ENCODE measurements at regions not wholly inside any gene's neighbourhood (a gene's known extent, or its start where the extent isn't known, plus 50 kb on each side); places are given as distances from the start of the nearest gene placed in this dataset.
A peak's percentile ranks its signal among the peaks of the same experiment; 100 is the strongest.

DNA sequence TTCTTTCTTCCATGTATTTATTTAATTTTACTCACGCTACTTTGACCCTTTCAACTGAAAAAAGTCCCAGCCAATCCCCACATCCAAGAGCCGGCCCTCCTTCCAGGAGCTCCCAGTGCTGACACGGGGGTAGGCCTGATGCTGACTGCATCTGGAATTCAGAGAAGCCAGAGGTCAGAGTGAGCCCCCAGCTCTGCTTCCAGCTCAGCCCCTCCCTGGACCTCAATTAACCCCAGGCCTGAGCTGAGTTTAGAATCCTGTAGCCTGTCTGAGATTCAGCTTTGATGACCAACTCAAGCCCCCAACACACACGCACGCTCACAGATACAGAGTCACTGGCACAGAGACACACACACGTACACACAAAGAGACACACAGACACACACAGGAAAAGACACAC is 247.9 kb downstream of the NPHP4 start:
- POLR2A ChIA-PET: no interaction called here
- Mint-ChIP-seq H3K36me3 (no peaks in the 10 kb centered on the region), H3K9me3 (no peaks in the 10 kb centered on the region), H3K4me1 (peaks cover 5 to 23% (median 13%) of the 10 kb centered on the region in 4 donors), H3K27me3 (peaks cover 6 to 40% (median 25%) of the 10 kb centered on the region in 5 donors), H3K4me3 (no peak overlapping the region), H3K27ac (no peak overlapping the region)
- no peak for DNase-seq
- no peak for ATAC-seq

DNA sequence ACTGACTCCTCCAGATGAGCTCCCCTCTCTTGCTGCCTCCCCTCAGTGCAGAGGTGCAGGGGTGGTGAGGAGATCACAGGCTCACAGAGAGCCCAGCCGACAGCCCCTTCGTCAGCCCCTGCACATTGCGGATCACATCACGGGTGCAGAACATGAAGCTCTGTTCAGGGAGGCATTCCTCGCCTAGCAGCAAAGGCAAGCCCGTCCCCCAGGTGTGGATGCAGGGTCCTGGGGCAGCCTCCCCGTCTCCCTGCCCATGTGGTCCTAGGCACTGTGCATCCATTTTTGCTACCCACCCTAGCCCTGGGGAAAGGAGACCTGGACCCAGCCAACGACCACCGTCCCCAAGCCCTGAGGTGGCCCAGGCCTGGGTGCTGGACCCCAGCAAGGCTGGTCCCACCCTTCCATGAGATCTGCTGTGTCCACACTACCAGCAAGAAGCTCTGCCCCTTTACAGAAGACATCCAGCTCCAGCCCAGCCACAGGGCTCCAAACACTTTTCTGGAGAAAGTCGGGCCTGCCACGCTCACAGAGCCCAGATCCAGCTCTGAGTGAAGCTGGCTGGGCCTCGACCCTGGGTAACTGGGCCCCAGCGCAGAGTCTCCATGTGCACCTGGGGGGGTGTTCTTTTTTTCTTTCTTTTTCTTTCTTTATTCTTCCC is 248.7 kb downstream of the NPHP4 start:
- POLR2A ChIA-PET: no interaction called here
- H3K4me3 Mint-ChIP-seq: no peak overlapping the region
- H3K27me3 Mint-ChIP-seq: peaks cover 6 to 40% (median 20%) of the 10 kb centered on the region in 5 donors
- no peaks in the 10 kb centered on the region for H3K9me3 Mint-ChIP-seq
- ATAC-seq: no peak
- DNase-seq: peak in 1 of 10 donors; percentile 55
- H3K36me3 Mint-ChIP-seq: no peaks in the 10 kb centered on the region
- peaks cover 3 to 24% (median 15%) of the 10 kb centered on the region in 4 donors for H3K4me1 Mint-ChIP-seq
- H3K27ac Mint-ChIP-seq: peak overlapping the region in 1 of 10 donors; percentile 9

DNA sequence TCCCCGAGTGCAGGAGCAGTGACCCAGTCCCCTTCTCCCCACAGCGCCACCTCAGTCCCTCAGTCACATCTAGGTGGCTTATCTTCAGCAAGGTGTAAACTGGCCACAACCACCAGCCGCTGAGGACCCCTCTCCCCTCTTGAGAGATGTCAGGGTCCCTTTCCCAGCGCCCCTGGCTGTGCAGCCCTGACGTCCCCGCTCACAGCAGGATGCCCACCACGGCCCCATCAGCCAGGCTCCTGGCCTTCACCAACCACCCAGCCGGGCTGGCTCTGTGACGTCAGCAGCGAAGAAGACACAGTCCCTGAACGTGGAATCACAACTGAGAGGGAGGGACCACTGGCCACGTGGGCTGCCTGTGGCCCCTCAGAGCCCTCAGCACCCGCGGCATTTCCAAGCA is 249.4 kb downstream of the NPHP4 start:
- no peaks in the 10 kb centered on the region for H3K9me3 Mint-ChIP-seq
- no peak overlapping the region for H3K4me3 Mint-ChIP-seq
- POLR2A ChIA-PET: no interaction called here
- ATAC-seq (no peak), DNase-seq (no peak)
- peaks cover 6 to 35% (median 20%) of the 10 kb centered on the region in 5 donors for H3K27me3 Mint-ChIP-seq
- H3K27ac Mint-ChIP-seq: peak overlapping the region in 1 of 10 donors; percentile 60
- H3K36me3 Mint-ChIP-seq: no peaks in the 10 kb centered on the region
- peaks cover 3 to 24% (median 15%) of the 10 kb centered on the region in 4 donors for H3K4me1 Mint-ChIP-seq

DNA sequence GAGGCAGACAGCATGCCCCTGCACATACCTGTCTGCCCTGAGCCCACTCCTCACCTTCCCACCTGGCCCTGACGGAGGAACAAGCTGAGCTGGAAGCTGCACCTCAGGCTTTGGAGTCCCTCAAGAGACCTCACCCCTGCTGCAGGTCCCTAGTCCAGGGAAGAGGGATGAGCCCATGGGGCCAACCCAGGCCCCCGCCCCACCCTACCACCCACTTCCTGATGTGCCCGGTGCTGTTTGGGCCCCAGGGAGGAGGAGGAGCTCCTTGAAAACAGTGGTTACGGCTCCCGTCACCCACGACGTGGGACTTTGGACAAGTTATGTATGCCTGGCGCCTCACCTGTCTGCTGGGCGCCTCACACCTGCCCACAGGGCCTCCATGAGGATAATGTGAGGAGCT is 250.2 kb downstream of the NPHP4 start:
- peaks cover 6 to 32% (median 20%) of the 10 kb centered on the region in 5 donors for H3K27me3 Mint-ChIP-seq
- H3K27ac Mint-ChIP-seq: no peak overlapping the region
- no peak overlapping the region for H3K4me3 Mint-ChIP-seq
- H3K9me3 Mint-ChIP-seq: no peaks in the 10 kb centered on the region
- DNase-seq: no peak
- no peak for ATAC-seq
- POLR2A ChIA-PET: no interaction called here
- peaks cover 3 to 24% (median 15%) of the 10 kb centered on the region in 4 donors for H3K4me1 Mint-ChIP-seq
- H3K36me3 Mint-ChIP-seq: no peaks in the 10 kb centered on the region

DNA sequence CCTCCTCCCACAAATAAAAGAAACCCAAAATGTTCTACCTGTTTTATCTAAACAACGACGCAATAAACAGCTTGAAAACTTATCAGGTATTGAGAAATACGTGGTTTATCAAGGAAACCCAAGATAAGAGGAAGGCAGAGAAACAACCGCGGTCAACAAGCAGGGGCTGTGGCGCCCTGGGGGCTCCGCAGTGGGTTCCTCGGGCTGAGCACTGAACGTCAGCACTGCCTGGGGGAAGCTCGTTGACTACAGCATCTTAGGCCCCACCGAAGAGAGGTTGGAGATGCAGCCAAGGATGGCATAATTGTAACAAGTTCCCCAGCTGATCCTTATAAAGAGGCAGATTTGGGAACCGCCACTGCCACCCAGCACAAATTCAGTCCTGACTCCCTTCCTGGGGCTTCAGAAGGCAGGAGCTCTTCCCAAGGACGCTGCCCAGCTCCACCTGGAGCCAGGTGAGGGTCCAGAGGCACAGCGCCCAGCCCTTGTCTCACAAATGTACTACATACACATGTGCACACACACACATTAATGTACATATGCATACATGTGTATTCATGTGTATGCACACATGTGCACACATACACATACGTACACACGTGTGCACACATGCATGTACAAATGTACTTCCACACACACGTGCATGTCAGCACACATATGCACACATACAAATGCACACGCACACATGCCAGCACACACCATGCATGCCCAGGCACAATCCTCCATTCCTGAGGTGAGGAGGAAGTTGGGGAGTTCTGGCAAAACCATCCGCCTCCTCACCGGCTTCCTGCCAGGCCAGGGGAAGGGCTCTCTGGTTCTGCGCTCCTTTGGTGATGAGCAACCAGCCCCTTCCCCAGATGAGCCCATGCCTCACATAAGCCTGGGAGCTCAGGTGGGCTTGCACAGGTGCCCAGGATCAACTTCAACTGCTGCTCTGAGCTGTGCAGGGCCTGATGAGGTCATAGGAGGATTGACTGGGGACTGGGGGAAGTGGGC is 251.1 kb downstream of the NPHP4 start:
- peaks cover 0 to 3% (median 0%) of the 10 kb centered on the region in 9 donors for H3K9me3 Mint-ChIP-seq
- peaks cover 9 to 27% (median 22%) of the 10 kb centered on the region in 5 donors for H3K27me3 Mint-ChIP-seq
- POLR2A ChIA-PET: no interaction called here
- DNase-seq: no peak
- no peak overlapping the region for H3K4me3 Mint-ChIP-seq
- no peak for ATAC-seq
- peaks cover 0 to 4% (median 0%) of the 10 kb centered on the region in 3 donors for H3K36me3 Mint-ChIP-seq
- H3K27ac Mint-ChIP-seq: no peak overlapping the region
- peaks cover 3 to 24% (median 15%) of the 10 kb centered on the region in 4 donors for H3K4me1 Mint-ChIP-seq

DNA sequence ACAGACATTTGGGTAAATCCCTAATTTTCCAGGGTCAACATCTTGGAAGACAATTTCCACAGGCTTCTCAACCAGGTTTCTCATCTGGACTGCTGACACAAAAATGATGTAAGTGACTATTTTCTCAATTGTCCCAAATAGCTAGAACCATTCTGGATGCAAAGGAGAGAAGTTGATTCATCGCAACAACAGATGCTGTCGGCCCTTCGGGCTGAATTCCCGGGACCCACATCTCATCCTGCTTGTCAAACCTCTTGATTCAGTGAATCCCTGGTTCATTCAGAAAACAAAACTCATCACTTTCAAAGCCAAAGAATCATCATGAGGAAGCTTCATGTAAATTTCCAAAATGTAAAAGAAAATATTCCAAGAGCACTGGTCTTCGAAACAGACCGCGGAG is 251.8 kb downstream of the NPHP4 start:
- H3K4me1 Mint-ChIP-seq: peaks cover 3 to 18% (median 13%) of the 10 kb centered on the region in 4 donors
- no peak overlapping the region for H3K27ac Mint-ChIP-seq
- H3K36me3 Mint-ChIP-seq: peaks cover 0 to 7% (median 0%) of the 10 kb centered on the region in 3 donors
- H3K4me3 Mint-ChIP-seq: no peak overlapping the region
- no peak for DNase-seq
- peaks cover 9 to 29% (median 22%) of the 10 kb centered on the region in 5 donors for H3K27me3 Mint-ChIP-seq
- peaks cover 0 to 5% (median 0%) of the 10 kb centered on the region in 9 donors for H3K9me3 Mint-ChIP-seq
- ATAC-seq: no peak
- POLR2A ChIA-PET: no interaction called here

DNA sequence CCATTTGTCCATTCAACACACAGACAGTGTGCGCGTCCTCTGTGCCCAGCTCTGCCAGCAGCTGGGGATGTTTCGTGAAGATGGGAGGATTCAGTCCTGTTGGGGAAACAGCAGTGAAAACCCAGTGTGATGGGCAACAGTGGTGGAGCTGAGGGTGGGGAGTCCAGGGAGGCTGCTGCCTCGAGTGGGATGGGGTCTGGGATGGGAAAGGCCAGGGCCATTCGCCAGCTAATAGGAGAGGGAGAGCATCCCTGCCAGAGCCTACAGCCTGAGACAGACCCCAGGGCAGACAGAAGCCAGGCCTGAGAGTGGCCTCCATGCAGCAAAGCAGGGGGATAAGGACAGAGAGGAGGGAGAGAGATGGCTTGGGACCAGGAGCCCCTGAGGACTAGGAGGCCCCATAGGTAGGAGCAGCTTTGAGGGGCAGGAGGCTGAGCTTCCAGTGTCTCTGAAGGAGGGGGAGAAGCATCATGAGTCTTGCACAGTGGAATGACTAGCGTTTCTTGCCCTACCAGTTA is 252.6 kb downstream of the NPHP4 start:
- DNase-seq (no peak), ATAC-seq (no peak)
- Mint-ChIP-seq H3K36me3 (peaks cover 0 to 7% (median 0%) of the 10 kb centered on the region in 3 donors), H3K4me3 (peak overlapping the region in 2 of 10 donors; percentile 16 to 36), H3K4me1 (peaks cover 2 to 15% (median 10%) of the 10 kb centered on the region in 4 donors), H3K9me3 (peaks cover 0 to 5% (median 0%) of the 10 kb centered on the region in 9 donors), H3K27ac (peak overlapping the region in 1 of 10 donors; percentile 33), H3K27me3 (peaks cover 7 to 27% (median 14%) of the 10 kb centered on the region in 5 donors)
- POLR2A ChIA-PET: interaction anchor here (0.6 kb wide), 1 partner anchor 375 kb away, joined by 3 read pairs; no protein-coding TSS in a partner anchor

DNA sequence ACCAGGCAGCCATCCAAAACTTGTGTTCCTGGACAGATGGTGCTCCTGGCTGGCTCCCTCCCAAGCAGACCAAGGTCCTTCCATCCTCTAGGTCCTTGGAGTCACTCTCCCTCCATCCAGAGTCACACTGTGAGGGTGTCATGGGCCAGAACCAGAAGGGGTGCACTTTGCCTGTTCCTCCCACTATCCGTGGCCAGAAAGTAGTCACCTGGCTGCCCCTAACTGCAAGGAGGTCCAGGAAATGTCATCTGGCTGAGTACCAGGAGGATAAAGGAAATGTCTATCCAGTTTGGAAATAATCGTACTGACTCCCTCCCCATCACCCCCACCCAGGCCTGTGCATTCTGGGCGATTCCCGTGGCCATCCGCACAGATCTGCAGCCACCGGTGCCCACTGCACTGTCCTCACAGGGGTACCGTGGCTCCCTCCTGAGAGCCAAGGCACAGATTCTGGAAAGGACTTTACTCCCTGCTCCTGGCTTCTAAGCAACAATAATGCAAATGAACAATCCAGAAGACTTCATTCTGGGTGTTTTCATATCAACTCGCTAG is 253.2 kb downstream of the NPHP4 start:
- POLR2A ChIA-PET: interaction anchor here (0.6 kb wide), 1 partner anchor 374 kb away, joined by 3 read pairs; no protein-coding TSS in a partner anchor
- Mint-ChIP-seq H3K4me3 (no peak overlapping the region), H3K9me3 (peaks cover 0 to 5% (median 0%) of the 10 kb centered on the region in 9 donors), H3K4me1 (peaks cover 0 to 15% (median 9%) of the 10 kb centered on the region in 4 donors), H3K36me3 (peaks cover 0 to 7% (median 0%) of the 10 kb centered on the region in 3 donors), H3K27me3 (peaks cover 2 to 27% (median 12%) of the 10 kb centered on the region in 5 donors), H3K27ac (no peak overlapping the region)
- no peak for DNase-seq
- ATAC-seq: no peak

DNA sequence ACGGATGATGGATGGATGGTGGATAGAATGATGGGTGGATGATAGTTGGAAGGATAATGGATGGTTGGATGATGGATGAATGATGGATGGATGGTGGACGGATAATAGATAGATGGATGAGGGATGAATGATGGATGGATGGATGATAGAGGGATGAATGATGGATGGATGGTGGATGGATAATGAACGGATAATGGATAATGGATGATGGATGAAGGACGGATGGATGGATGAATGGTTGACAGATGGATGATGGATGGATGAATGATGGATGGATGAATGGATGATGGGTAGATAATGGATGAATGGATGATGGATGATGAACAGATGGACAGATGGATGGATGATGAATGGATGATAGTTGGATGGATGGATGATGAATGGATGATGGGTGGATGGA is 255.1 kb downstream of the NPHP4 start:
- Mint-ChIP-seq H3K4me3 (no peak overlapping the region), H3K27ac (no peak overlapping the region), H3K27me3 (peaks cover 6 to 26% (median 13%) of the 10 kb centered on the region in 5 donors), H3K36me3 (peaks cover 0 to 7% (median 0%) of the 10 kb centered on the region in 3 donors), H3K9me3 (peaks cover 0 to 5% (median 0%) of the 10 kb centered on the region in 9 donors), H3K4me1 (peaks cover 0 to 15% (median 9%) of the 10 kb centered on the region in 4 donors)
- DNase-seq: no peak
- POLR2A ChIA-PET: interaction anchor here (0.7 kb wide), 1 partner anchor 1203 kb away, joined by 3 read pairs; no protein-coding TSS in a partner anchor
- ATAC-seq: no peak

DNA sequence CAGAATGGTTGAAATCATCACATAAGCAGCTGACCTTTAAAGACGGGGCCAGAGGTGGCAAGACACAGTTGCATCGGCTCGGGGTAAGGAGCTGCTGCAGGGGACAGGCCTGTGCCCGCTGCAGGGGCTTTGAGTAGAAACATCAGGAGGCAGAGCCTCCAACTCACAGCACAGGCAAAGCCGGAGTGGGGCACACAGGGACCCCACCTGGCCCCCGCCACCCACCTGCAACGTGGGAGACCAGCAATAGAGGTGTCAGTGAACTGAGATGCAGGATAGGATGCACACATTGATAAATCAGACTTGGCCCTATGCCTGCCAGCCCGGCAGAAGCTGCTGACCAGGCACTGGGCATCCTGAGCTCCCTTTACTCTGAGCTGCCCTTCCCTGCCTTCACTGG is 257.2 kb downstream of the NPHP4 start:
- H3K27me3 Mint-ChIP-seq: peaks cover 7 to 31% (median 16%) of the 10 kb centered on the region in 5 donors
- no peak overlapping the region for H3K4me3 Mint-ChIP-seq
- H3K36me3 Mint-ChIP-seq: peaks cover 0 to 7% (median 0%) of the 10 kb centered on the region in 3 donors
- DNase-seq: no peak
- peaks cover 0 to 5% (median 0%) of the 10 kb centered on the region in 9 donors for H3K9me3 Mint-ChIP-seq
- POLR2A ChIA-PET: no interaction called here
- ATAC-seq: no peak
- no peak overlapping the region for H3K27ac Mint-ChIP-seq
- peaks cover 0 to 8% (median 6%) of the 10 kb centered on the region in 4 donors for H3K4me1 Mint-ChIP-seq

DNA sequence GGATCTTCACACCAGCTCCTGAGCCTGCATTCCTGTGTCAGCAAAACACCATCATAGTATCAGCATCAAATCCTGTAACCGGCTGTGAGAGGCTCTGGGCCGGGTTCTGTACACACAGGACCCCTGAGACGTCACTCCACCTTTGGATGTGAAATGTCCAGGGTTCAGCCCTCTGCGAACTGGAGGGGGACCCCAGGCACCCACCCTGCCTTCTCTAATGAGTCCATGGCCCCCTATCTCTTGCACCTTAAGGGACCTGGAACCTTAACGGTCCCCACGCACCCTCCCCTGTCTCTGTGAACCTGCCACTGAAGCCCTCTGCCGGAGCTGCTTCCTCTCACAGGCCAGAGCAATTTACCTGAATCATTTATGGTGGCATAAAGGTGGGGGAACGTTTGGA is 257.8 kb downstream of the NPHP4 start:
- no peak for ATAC-seq
- Mint-ChIP-seq H3K36me3 (peaks cover 0 to 7% (median 0%) of the 10 kb centered on the region in 3 donors), H3K27ac (no peak overlapping the region), H3K27me3 (peaks cover 7 to 26% (median 16%) of the 10 kb centered on the region in 5 donors), H3K4me3 (no peak overlapping the region), H3K4me1 (peaks cover 0 to 4% (median 1%) of the 10 kb centered on the region in 4 donors), H3K9me3 (peaks cover 0 to 5% (median 0%) of the 10 kb centered on the region in 9 donors)
- POLR2A ChIA-PET: no interaction called here
- no peak for DNase-seq

DNA sequence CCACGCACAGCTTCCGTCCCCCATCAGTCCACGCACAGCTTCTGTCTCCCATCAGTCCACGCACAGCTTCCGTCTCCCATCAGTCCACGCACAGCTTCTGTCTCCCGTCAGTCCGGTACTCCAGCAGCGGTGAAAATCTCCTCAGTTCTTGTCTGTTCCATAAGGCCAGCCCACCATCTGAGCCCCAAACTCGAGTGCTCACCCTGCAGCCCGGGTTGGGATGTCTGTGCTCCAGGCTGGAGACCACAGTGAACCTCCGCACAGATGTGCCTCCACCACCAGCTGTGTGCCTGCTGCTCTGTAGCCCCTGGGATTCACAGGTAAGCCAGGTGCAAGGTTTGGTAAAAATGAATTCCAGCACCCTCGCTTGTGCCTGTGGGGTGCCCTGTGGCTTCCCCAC is 258.6 kb downstream of the NPHP4 start:
- DNase-seq: no peak
- Mint-ChIP-seq H3K4me3 (no peak overlapping the region), H3K27me3 (peaks cover 7 to 26% (median 17%) of the 10 kb centered on the region in 5 donors), H3K27ac (no peak overlapping the region), H3K4me1 (no peaks in the 10 kb centered on the region), H3K9me3 (peaks cover 0 to 5% (median 0%) of the 10 kb centered on the region in 9 donors), H3K36me3 (peaks cover 0 to 7% (median 0%) of the 10 kb centered on the region in 3 donors)
- POLR2A ChIA-PET: no interaction called here
- no peak for ATAC-seq

Measured in naive thymus-derived CD8-positive, alpha-beta T cell (primary cell).